GM13976 (cell line): ENCODE measurements at regions not wholly inside any gene's neighbourhood (a gene's known extent, or its start where the extent isn't known, plus 50 kb on each side); places are given as distances from the start of the nearest gene placed in this dataset.

Experiments
- DNase-seq: peaks from one replicate; pipeline ENCODE4 v3.0.0; 2012; ENCODE audit warnings: low spot score
- CTCF ChIP-seq: IDR thresholded peaks from 2 replicates; pipeline ENCODE4 v1.5.1; 2012; ENCODE audit warnings: borderline replicate concordance, mild to moderate bottlenecking; ENCODE audit not compliant: insufficient read depth; ENCODE audit errors: extremely low read depth, missing control alignments, control extremely low read depth
- in situ Hi-C: fragments of 300-500 bp; cut with MboI; formaldehyde crosslinking; loops from one replicate; pipeline ENCODE4 v1.12.0; 2022; ENCODE audit warnings: low sequenced_read_pairs, mixed read lengths, inconsistent platforms; ENCODE audit not compliant: unreplicated experiment

DNA sequence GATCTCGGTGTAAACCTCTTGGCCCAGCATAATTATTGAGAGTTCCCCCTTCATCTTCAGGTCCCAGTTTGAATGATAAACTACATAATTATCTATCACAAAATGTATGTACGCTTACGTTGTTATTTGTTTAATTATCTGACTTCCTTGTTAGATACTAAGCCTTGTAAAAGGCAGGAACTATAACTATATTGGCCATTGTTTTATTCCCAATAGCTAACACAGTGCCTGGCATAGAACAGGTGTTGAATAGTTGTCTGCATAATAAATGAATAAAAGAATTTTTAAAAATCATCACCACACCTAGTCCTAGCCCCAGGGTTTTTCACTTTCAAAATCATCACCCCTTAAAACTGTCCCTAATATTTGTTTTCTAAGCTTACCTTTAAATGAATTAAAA, 207.9 kb downstream of the MREG start:
- TF ChIP-seq CTCF, result no peak
- in situ Hi-C loops, result no loop called here
- DNase-seq, result no peak

DNA sequence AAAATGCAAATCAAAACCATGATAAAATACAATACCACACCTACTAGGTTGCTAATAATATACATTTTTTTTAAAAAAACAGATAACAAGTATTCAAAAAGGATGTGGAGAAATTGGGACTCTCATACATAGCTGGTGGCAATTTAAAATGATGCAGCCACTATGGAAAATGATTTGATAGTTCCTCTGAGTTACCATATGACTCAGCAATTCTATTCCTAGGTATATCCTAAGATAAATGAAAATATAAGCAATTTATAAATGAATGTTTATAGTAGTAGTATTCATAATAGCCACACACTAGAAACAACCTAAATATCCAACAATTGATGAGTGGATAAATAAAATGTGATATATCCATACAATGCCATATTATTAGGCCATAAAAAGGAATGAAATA, 210.2 kb downstream of the MREG start:
- no peak for TF ChIP-seq CTCF
- in situ Hi-C loops, result no loop called here
- DNase-seq, result no peak

GRCh38 chr2:215799194-215799593, 214.2 kb downstream of the MREG start:
- no peak for TF ChIP-seq CTCF
- in situ Hi-C loops, result no loop called here
- no peak for DNase-seq

GRCh38 chr2:215797676-215798075, 215.7 kb downstream of the MREG start:
- DNase-seq, result no peak
- in situ Hi-C loops, result no loop called here
- TF ChIP-seq CTCF, result no peak

- DNase-seq, result no peak
- in situ Hi-C loops, result no loop called here
Observed at GRCh38 chr2:215796140-215796855, 217.1 kb downstream of the MREG start.

DNA sequence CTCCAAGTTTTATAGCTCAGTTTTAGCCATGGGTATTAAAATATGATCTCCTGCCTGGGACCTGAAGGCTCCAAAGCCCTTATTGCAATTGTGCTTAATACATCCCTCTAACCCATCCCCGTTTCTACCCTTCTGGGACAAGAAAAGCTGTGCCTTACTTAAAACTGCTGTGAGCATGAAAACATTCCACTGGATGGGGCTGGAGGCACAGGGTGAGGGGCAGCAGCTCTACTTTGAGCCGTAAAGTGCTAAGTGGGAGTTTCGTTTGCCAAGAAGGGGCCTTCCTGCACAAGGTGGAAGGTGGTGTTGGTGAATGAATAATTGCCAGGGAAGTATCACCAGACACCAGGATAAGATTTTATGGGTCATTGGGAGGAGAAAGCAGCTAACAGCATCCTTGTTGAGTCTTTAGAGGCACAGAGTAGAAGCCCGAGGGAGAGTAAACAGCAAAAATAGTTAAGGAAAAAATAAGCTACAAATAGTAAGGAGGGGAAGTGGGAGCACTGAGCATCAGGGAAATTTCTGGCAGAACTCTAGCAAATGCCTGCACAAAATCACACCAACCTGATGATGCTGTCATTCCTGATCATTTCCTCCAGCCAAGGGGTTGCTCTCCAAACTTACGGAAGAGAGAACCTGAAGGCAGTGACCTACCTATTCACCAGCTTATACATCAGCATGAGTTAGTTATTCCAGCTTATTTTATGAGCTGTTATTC, 218.4 kb downstream of the MREG start:
- no peak for DNase-seq
- in situ Hi-C loops, result no loop called here
- no peak for TF ChIP-seq CTCF

More at GRCh38 chr2:215796140-215796855, 217.1 kb downstream of the MREG start:
- TF ChIP-seq CTCF, result no peak
